WERI-Rb-1 (cell line): ENCODE measurements at regions not wholly inside any gene's neighbourhood (a gene's known extent, or its start where the extent isn't known, plus 50 kb on each side); places are given as distances from the start of the nearest gene placed in this dataset.

ENCODE experiments used
- DNase-seq: peaks from one replicate; pipeline ENCODE4 v3.0.0-alpha.2; 2020
- H3K27ac ChIP-seq: fragments of 250-450 bp; sonication (Bioruptor Pico); 2 replicates; pipeline ENCODE4 v1.5.1; 2020; ENCODE audit warnings: mild to moderate bottlenecking, moderate library complexity
- H3K27me3 ChIP-seq: fragments of 250-450 bp; sonication (Bioruptor Pico); 2 replicates; pipeline ENCODE4 v1.5.1; 2021; ENCODE audit warnings: mild to moderate bottlenecking, low read depth, moderate library complexity; ENCODE audit not compliant: insufficient read depth, severe bottlenecking
- H3K36me3 ChIP-seq: fragments of 250-450 bp; sonication (Bioruptor Pico); 2 replicates; pipeline ENCODE4 v1.5.1; 2020; ENCODE audit warnings: mild to moderate bottlenecking, moderate library complexity
- H3K4me3 ChIP-seq: 2 replicates; pipeline ENCODE4 v1.5.1; 2011; ENCODE audit warnings: low read depth, mild to moderate bottlenecking, control low read depth, low read length
- H3K9me3 ChIP-seq: fragments of 250-450 bp; sonication (Bioruptor Pico); 2 replicates; pipeline ENCODE4 v1.5.1; 2021; ENCODE audit warnings: mild to moderate bottlenecking, moderate library complexity; ENCODE audit not compliant: severe bottlenecking
- TF ChIP-seq, protein P1 (sequence below): IDR thresholded peaks from 2 replicates; pipeline ENCODE4 v1.5.1; 2011; ENCODE audit warnings: low read depth, mild to moderate bottlenecking, control low read depth, inconsistent platforms, low read length

DNA sequence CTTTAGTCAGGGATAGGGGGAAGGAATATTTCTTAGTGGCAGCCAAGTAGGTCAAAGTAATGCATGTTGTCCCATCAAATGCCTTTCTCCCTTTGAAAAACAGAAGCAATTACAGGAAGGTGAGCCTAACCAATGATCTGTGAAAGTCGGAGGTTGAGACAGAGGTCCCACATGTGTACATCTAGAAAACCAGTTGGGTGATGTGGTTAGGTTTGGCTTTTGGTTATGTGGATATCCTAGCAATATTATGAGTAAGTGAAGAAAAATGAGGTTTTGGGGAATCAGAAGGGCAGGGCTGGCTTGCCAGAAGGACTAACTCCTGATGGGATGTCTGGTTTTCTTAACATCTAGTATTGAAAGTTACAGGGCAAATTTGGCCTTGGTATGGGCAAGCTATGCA is 63.4 kb upstream of the PALM2AKAP2 start:
- H3K4me3 ChIP-seq = no peak overlapping the region
- no peaks in the 10 kb centered on the region for H3K36me3 ChIP-seq
- no peak for DNase-seq
- no peaks in the 10 kb centered on the region for H3K9me3 ChIP-seq
- H3K27ac ChIP-seq = no peak overlapping the region
- H3K27me3 ChIP-seq = peaks cover 82% of the 10 kb centered on the region
- TF ChIP-seq, protein P1, sequence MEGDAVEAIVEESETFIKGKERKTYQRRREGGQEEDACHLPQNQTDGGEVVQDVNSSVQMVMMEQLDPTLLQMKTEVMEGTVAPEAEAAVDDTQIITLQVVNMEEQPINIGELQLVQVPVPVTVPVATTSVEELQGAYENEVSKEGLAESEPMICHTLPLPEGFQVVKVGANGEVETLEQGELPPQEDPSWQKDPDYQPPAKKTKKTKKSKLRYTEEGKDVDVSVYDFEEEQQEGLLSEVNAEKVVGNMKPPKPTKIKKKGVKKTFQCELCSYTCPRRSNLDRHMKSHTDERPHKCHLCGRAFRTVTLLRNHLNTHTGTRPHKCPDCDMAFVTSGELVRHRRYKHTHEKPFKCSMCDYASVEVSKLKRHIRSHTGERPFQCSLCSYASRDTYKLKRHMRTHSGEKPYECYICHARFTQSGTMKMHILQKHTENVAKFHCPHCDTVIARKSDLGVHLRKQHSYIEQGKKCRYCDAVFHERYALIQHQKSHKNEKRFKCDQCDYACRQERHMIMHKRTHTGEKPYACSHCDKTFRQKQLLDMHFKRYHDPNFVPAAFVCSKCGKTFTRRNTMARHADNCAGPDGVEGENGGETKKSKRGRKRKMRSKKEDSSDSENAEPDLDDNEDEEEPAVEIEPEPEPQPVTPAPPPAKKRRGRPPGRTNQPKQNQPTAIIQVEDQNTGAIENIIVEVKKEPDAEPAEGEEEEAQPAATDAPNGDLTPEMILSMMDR = no peak

DNA sequence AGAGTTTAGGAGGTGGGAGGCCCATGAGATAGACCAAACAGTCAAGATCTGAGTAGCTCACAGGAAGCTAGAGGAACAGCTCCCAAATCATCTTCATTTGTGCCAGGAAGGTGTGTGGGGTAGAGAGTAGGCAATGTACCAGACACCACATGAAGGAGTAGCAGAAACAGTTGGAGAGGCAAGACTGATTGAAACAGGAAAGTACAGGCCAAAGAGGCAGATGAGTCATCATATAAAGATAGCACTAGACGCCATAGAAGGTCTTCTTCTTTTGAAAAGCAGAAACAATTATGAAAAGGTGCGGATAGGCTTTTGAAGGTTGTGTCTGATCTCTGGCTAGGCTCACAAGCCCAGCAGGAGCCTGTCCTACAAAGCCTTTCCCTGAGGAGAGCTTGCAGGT is 62.7 kb upstream of the PALM2AKAP2 start:
- TF ChIP-seq, protein P1 = no peak
- no peak for DNase-seq
- H3K27ac ChIP-seq = no peak overlapping the region
- no peaks in the 10 kb centered on the region for H3K36me3 ChIP-seq
- H3K4me3 ChIP-seq = no peak overlapping the region
- H3K9me3 ChIP-seq = peaks cover 3% of the 10 kb centered on the region
- H3K27me3 ChIP-seq = peaks cover 83% of the 10 kb centered on the region

DNA sequence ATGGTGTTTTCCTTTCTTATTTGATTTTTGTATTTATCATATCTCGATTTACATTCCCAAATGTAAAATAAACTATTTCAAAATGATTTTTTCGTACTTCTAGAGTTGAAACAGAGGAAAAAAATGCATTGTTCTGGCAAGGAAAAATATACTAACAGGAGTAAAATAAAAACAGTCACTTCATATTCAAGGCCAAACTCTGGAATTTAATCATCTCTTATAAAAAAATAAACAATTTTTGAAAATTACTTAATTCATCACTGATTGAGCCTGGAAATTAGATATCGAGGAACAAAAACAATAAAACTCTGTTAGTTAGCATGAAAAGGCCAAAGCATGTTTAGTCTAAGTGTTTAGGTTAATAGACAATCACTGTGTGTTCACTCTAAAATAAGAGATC is 61.1 kb upstream of the PALM2AKAP2 start:
- no peak for DNase-seq
- no peak overlapping the region for H3K27ac ChIP-seq
- H3K9me3 ChIP-seq = peaks cover 3% of the 10 kb centered on the region
- H3K36me3 ChIP-seq = no peaks in the 10 kb centered on the region
- peaks cover 85% of the 10 kb centered on the region for H3K27me3 ChIP-seq
- TF ChIP-seq, protein P1 = no peak
- H3K4me3 ChIP-seq = no peak overlapping the region

DNA sequence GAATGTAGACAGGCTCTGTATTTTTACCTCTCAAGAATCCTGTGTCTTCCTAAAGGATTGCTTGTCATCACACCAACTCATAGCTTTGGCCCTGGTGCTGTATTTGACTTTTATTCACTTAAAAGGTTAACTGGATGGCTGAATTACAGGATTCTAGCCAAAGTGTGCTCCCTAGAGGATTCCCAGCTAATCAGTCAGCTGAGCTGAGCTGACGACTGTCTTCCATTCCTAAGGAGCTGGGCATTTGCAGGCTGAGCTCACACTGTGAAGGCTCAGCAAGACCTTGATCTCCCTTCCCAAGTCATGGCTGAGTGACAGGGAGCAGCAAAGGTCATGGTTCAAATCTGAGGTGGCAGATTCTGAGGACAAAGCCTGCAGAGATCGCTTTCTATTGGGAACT is 59.0 kb upstream of the PALM2AKAP2 start:
- no peak for DNase-seq
- Histone ChIP-seq H3K4me3 (no peak overlapping the region), H3K27ac (no peak overlapping the region), H3K27me3 (peaks cover 78% of the 10 kb centered on the region), H3K36me3 (no peaks in the 10 kb centered on the region), H3K9me3 (peaks cover 3% of the 10 kb centered on the region)
- TF ChIP-seq, protein P1 = no peak

DNA sequence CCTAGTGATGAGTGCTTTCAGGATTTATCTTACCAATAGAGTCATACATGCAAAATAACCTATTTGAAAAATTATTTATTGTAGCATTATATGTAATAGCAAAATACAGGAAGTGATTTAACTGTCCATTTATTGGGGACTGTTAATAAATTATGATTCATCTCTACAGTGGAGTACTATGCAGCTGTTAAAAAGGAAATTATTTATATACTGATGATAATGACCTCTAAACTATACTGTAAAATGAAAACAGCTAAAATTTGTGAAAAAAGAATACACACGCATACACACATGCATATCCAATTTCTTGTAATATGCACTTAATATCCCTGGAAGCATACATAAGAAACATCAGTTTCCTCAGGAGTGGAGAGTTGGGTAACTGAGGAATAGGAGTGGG is 58.0 kb upstream of the PALM2AKAP2 start:
- H3K27me3 ChIP-seq = peaks cover 78% of the 10 kb centered on the region

DNA sequence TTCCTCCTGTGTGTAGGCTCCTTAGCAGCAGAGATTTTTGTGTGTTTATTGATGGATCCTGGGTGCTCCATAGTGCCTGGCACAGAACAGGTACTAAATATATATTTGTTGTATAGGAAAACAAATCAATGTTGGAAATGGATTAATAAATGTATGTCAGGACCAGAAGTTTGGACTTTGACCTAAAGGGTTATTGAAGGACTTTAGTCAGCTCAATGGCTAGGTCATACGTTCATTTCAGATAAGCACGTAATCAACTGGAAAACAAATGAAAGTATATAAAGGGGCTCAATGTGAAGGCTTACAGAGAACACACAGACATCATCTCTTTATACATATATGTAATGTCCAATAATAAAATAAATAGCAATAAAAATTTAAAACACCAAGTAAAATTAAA is 56.2 kb upstream of the PALM2AKAP2 start:
- no peaks in the 10 kb centered on the region for H3K36me3 ChIP-seq
- TF ChIP-seq, protein P1 = no peak
- H3K4me3 ChIP-seq = no peak overlapping the region
- H3K9me3 ChIP-seq = peaks cover 3% of the 10 kb centered on the region
- DNase-seq = no peak
- H3K27ac ChIP-seq = no peak overlapping the region
- peaks cover 80% of the 10 kb centered on the region for H3K27me3 ChIP-seq

More for the DNA sequence above, 58.0 kb upstream of the PALM2AKAP2 start:
- H3K36me3 ChIP-seq = no peaks in the 10 kb centered on the region
- H3K27ac ChIP-seq = no peak overlapping the region
- TF ChIP-seq, protein P1 = no peak
- H3K4me3 ChIP-seq = no peak overlapping the region
- no peak for DNase-seq
- peaks cover 3% of the 10 kb centered on the region for H3K9me3 ChIP-seq
